ENCODE measurements at regions not wholly inside any gene's neighbourhood (a gene's known extent, or its start where the extent isn't known, plus 50 kb on each side); places are given as distances from the start of the nearest gene placed in this dataset.
"Not testable (repeated sequence)": the region's sequence is repeated elsewhere in the genome, so short reads cannot be mapped to it uniquely, and the experiment has no call there.

GRCh38 chr10:4229106-4229505 is 444.1 kb upstream of the KLF6 start:
- no peaks in the 10 kb centered on the region for H3K36me3 Mint-ChIP-seq (ENCODE audit: insufficient read depth, unreplicated experiment)
- DNase-seq (ENCODE audit: unreplicated experiment): no peak
- BruUV-seq (replicated peaks): no TSS peak
- POLR2A ChIA-PET: interaction anchor here (0.6 to 2.1 kb wide), 5 partner anchors 10 to 377 kb away, joined by 3 to 8 read pairs (median 5); no protein-coding TSS in a partner anchor
- H3K27me3 Mint-ChIP-seq (ENCODE audit: insufficient read depth, unreplicated experiment): no peaks in the 10 kb centered on the region
- intact Hi-C loops (cut with micrococcal nuclease): no loop called here
- CTCF ChIA-PET: interaction anchor here (0.7 to 1.5 kb wide), 2 partner anchors 14 to 542 kb away, joined by 3 read pairs; no protein-coding TSS in a partner anchor
- TF ChIP-seq, protein P1, sequence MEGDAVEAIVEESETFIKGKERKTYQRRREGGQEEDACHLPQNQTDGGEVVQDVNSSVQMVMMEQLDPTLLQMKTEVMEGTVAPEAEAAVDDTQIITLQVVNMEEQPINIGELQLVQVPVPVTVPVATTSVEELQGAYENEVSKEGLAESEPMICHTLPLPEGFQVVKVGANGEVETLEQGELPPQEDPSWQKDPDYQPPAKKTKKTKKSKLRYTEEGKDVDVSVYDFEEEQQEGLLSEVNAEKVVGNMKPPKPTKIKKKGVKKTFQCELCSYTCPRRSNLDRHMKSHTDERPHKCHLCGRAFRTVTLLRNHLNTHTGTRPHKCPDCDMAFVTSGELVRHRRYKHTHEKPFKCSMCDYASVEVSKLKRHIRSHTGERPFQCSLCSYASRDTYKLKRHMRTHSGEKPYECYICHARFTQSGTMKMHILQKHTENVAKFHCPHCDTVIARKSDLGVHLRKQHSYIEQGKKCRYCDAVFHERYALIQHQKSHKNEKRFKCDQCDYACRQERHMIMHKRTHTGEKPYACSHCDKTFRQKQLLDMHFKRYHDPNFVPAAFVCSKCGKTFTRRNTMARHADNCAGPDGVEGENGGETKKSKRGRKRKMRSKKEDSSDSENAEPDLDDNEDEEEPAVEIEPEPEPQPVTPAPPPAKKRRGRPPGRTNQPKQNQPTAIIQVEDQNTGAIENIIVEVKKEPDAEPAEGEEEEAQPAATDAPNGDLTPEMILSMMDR (IDR thresholded peaks at IDR 0.05; ENCODE audit: unreplicated experiment): no peak
- no peaks in the 10 kb centered on the region for H3K4me1 Mint-ChIP-seq (ENCODE audit: insufficient read depth, unreplicated experiment)
- no peak overlapping the region for H3K4me3 Mint-ChIP-seq (ENCODE audit: unreplicated experiment)
- no peak overlapping the region for H3K27ac Mint-ChIP-seq (ENCODE audit: low read depth, unreplicated experiment)
- no peaks in the 10 kb centered on the region for H3K9me3 Mint-ChIP-seq (ENCODE audit: unreplicated experiment)

DNA sequence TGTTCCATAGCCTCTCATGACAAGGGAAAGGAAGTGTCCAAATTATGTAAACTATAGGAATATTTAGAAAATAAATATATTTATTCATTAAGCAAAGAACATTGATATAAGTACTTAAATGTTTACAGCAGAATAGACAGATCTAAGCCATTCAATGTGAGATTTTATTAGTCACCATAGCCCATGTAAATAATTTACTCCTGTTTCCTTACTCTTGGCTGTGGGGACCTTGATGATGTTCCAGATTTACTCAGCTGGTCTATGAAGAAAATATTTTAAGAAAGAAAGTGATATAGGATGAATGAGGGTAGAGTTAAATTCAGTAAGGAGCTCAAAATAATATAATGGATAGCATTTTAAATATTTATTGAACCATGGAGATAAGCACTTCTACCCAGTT is 442.6 kb upstream of the KLF6 start:
- no TSS peak for BruUV-seq (replicated peaks)
- TF ChIP-seq, protein P1 (IDR thresholded peaks at IDR 0.05; ENCODE audit: unreplicated experiment): no peak
- Mint-ChIP-seq H3K27ac (ENCODE audit: low read depth, unreplicated experiment) (no peak overlapping the region), H3K27me3 (ENCODE audit: insufficient read depth, unreplicated experiment) (no peaks in the 10 kb centered on the region), H3K4me1 (ENCODE audit: insufficient read depth, unreplicated experiment) (no peaks in the 10 kb centered on the region), H3K36me3 (ENCODE audit: insufficient read depth, unreplicated experiment) (no peaks in the 10 kb centered on the region), H3K9me3 (ENCODE audit: unreplicated experiment) (no peaks in the 10 kb centered on the region), H3K4me3 (ENCODE audit: unreplicated experiment) (no peak overlapping the region)
- intact Hi-C loops (cut with micrococcal nuclease): no loop called here
- CTCF ChIA-PET: no interaction called here
- no peak for DNase-seq (ENCODE audit: unreplicated experiment)
- POLR2A ChIA-PET: interaction anchor here (0.8 kb wide), 1 partner anchor 21 kb away, joined by 3 read pairs; no protein-coding TSS in a partner anchor

DNA sequence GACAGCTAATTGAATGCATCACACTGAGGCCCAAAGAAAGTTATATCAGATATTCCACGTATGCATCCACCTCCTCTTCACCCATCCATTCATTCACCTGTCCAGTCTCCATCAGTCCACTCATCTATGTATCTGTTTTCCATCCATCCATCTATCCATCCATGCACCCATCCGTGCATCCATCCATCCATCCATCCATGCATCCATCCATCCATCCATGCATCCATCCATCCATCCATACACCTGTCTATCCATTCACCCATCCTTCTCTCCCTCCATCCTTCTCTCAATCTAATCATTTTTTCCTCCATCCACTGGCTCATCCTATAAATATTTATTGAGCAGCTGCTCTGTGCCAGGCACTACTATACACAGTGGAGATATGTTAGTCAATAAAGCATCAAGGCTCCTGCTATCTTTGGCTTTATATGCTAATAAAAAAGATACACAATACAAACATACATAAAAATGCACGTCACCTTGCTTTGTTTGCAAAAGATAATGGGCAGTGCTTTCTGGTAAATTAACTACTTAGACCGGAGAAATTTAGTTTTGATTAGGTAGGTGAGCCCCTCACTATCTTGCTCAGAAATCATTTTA is 442.0 kb upstream of the KLF6 start:
- POLR2A ChIA-PET: no interaction called here
- no peaks in the 10 kb centered on the region for H3K36me3 Mint-ChIP-seq (ENCODE audit: insufficient read depth, unreplicated experiment)
- BruUV-seq (replicated peaks): no TSS peak
- H3K9me3 Mint-ChIP-seq (ENCODE audit: unreplicated experiment): no peaks in the 10 kb centered on the region
- CTCF ChIA-PET: no interaction called here
- intact Hi-C loops (cut with micrococcal nuclease): no loop called here
- no peak for DNase-seq (ENCODE audit: unreplicated experiment)
- H3K27ac Mint-ChIP-seq (ENCODE audit: low read depth, unreplicated experiment): no peak overlapping the region
- H3K4me3 Mint-ChIP-seq (ENCODE audit: unreplicated experiment): no peak overlapping the region
- no peaks in the 10 kb centered on the region for H3K4me1 Mint-ChIP-seq (ENCODE audit: insufficient read depth, unreplicated experiment)
- H3K27me3 Mint-ChIP-seq (ENCODE audit: insufficient read depth, unreplicated experiment): no peaks in the 10 kb centered on the region
- TF ChIP-seq, protein P1 (IDR thresholded peaks at IDR 0.05; ENCODE audit: unreplicated experiment): no peak

DNA sequence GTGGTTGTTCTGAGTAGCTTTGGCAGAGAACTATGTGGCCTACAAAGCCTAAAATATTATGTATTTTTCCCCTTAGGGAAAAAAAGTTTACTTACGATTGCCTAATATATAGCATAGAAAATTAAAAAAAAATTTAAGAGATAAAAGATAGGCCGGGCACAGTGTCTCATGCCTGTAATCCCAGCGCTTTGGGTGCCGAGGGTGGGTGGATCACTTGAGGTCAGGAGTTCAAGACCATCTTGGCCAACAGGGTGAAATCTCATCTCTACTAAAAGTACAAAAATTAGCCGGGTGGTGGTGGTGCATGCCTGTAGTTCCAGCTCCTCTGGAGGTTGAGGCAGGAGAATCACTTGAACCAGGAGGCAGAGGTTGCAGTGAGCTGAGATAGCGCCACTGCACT is 439.2 kb upstream of the KLF6 start:
- ChIA-PET CTCF (no interaction called here), POLR2A (no interaction called here)
- no peak overlapping the region for H3K4me3 Mint-ChIP-seq (ENCODE audit: unreplicated experiment)
- intact Hi-C loops (cut with micrococcal nuclease): no loop called here
- no peak for DNase-seq (ENCODE audit: unreplicated experiment)
- H3K36me3 Mint-ChIP-seq (ENCODE audit: insufficient read depth, unreplicated experiment): no peaks in the 10 kb centered on the region
- H3K4me1 Mint-ChIP-seq (ENCODE audit: insufficient read depth, unreplicated experiment): no peaks in the 10 kb centered on the region
- no peaks in the 10 kb centered on the region for H3K27me3 Mint-ChIP-seq (ENCODE audit: insufficient read depth, unreplicated experiment)
- TF ChIP-seq, protein P1 (IDR thresholded peaks at IDR 0.05; ENCODE audit: unreplicated experiment): no peak
- peaks cover 5% of the 10 kb centered on the region for H3K9me3 Mint-ChIP-seq (ENCODE audit: unreplicated experiment)
- no TSS peak for BruUV-seq (replicated peaks)
- no peak overlapping the region for H3K27ac Mint-ChIP-seq (ENCODE audit: low read depth, unreplicated experiment)

- H3K36me3 Mint-ChIP-seq (ENCODE audit: insufficient read depth, unreplicated experiment); intact Hi-C loops (cut with micrococcal nuclease); H3K27me3 Mint-ChIP-seq (ENCODE audit: insufficient read depth, unreplicated experiment); H3K9me3 Mint-ChIP-seq (ENCODE audit: unreplicated experiment); BruUV-seq (replicated peaks); CTCF ChIA-PET; DNase-seq (ENCODE audit: unreplicated experiment); H3K4me1 Mint-ChIP-seq (ENCODE audit: insufficient read depth, unreplicated experiment); H3K27ac Mint-ChIP-seq (ENCODE audit: low read depth, unreplicated experiment); H3K4me3 Mint-ChIP-seq (ENCODE audit: unreplicated experiment): not testable (repeated sequence)
- POLR2A ChIA-PET: interaction anchor here (0.6 to 1.0 kb wide), 2 partner anchors 9 to 25 kb away, joined by 3 read pairs; no protein-coding TSS in a partner anchor
Observed at GRCh38 chr10:4221310-4221709, 436.3 kb upstream of the KLF6 start.
